Stomach (tissue), 4 donors: ENCODE measurements at regions not wholly inside any gene's neighbourhood (a gene's known extent, or its start where the extent isn't known, plus 50 kb on each side); places are given as distances from the start of the nearest gene placed in this dataset.

Experiments used
- CTCF ChIP-seq, 7 experiments: fragments of 450-650 bp in 4 of 7; fragments of 200-600 bp in 3 of 7; sonication (generic) in 3 of 7; IDR thresholded peaks; one replicate each; pipeline ENCODE4 v1.5.1; 2016 to 2019; ENCODE audit warnings: antibody characterized with exemption in 7 of 7, control low read depth in 2 of 7, mild to moderate bottlenecking in 1 of 7
- POLR2A ChIP-seq, 4 donors: fragments of 450-650 bp; IDR thresholded peaks; one replicate each; pipeline ENCODE4 v1.6.1; 2016; ENCODE audit warnings: antibody characterized with exemption in 4 of 4, control low read depth in 2 of 4, mild to moderate bottlenecking in 1 of 4, moderate library complexity in 1 of 4
- POLR2AphosphoS5 ChIP-seq, 3 donors: sonication (generic); formaldehyde crosslinking; IDR thresholded peaks; one replicate each; pipeline ENCODE4 v1.6.1; 2016; ENCODE audit warnings: antibody characterized with exemption in 3 of 3

- TF ChIP-seq CTCF (IDR thresholded peaks at IDR 0.05) (no peak), POLR2AphosphoS5 (IDR thresholded peaks at IDR 0.05) (no peak), POLR2A (IDR thresholded peaks at IDR 0.05) (no peak)
These were observed 293.9 kb upstream of the ERBB4 start for GRCh38 chr2:212832211-212833195.
